GM19035 (cell line): ENCODE measurements at regions not wholly inside any gene's neighbourhood (a gene's known extent, or its start where the extent isn't known, plus 50 kb on each side); places are given as distances from the start of the nearest gene placed in this dataset.

ENCODE experiments used
- ATAC-seq: cut with Tn5 transposase; IDR thresholded peaks from one replicate; pipeline ENCODE4 v1.9.1; 2021; ENCODE audit not compliant: unreplicated experiment

- ATAC-seq = no peak
These were observed 401.7 kb downstream of the TSN start for GRCh38 chr2:122157158-122157557.

GRCh38 chr2:122163617-122164016 is 408.2 kb downstream of the TSN start:
- ATAC-seq = no peak

- no peak for ATAC-seq
These were observed 409.5 kb downstream of the TSN start for GRCh38 chr2:122164964-122165363.

GRCh38 chr2:122166820-122167219 is 411.4 kb downstream of the TSN start:
- ATAC-seq = no peak

GRCh38 chr2:122167515-122167914 is 412.1 kb downstream of the TSN start:
- no peak for ATAC-seq

GRCh38 chr2:122168799-122169198 is 413.3 kb downstream of the TSN start:
- no peak for ATAC-seq

- ATAC-seq = no peak
These were observed 417.4 kb downstream of the TSN start for GRCh38 chr2:122172812-122173211.

- no peak for ATAC-seq
These were observed 418.6 kb downstream of the TSN start for GRCh38 chr2:122174061-122174460.

GRCh38 chr2:122179492-122180165 is 424.2 kb downstream of the TSN start:
- no peak for ATAC-seq

GRCh38 chr2:122180972-122181371 is 425.5 kb downstream of the TSN start:
- no peak for ATAC-seq

GRCh38 chr2:122182616-122183355 is 427.3 kb downstream of the TSN start:
- ATAC-seq = no peak

- no peak for ATAC-seq
These were observed 428.4 kb downstream of the TSN start for GRCh38 chr2:122183890-122184289.

- no peak for ATAC-seq
These were observed 431.3 kb downstream of the TSN start for GRCh38 chr2:122186761-122187222.

- ATAC-seq = peak; percentile 75
These were observed 435.9 kb downstream of the TSN start for GRCh38 chr2:122191331-122191730.

- no peak for ATAC-seq
These were observed 438.2 kb downstream of the TSN start for GRCh38 chr2:122193622-122194021.

GRCh38 chr2:122194546-122194945 is 439.1 kb downstream of the TSN start:
- ATAC-seq = no peak

GRCh38 chr2:122203523-122203922 is 448.1 kb downstream of the TSN start:
- ATAC-seq = no peak

GRCh38 chr2:122205641-122206040 is 450.2 kb downstream of the TSN start:
- ATAC-seq = no peak

GRCh38 chr2:122206101-122206500 is 450.6 kb downstream of the TSN start:
- no peak for ATAC-seq

GRCh38 chr2:122209377-122209776 is 453.9 kb downstream of the TSN start:
- ATAC-seq = no peak

- ATAC-seq = no peak
These were observed 454.6 kb downstream of the TSN start for GRCh38 chr2:122210065-122210464.
